PC-3 (cell line): ENCODE measurements at regions not wholly inside any gene's neighbourhood (a gene's known extent, or its start where the extent isn't known, plus 50 kb on each side); places are given as distances from the start of the nearest gene placed in this dataset.

ENCODE experiments used
- EZH2 ChIP-seq: fragments of 300-600 bp; sonication (generic); IDR thresholded peaks from one replicate; pipeline ENCODE4 v1.6.1; 2017; ENCODE audit warnings: antibody characterized with exemption, mild to moderate bottlenecking, low read length; ENCODE audit not compliant: unreplicated experiment
- EZH2phosphoT487 ChIP-seq: fragments of 300-600 bp; sonication (generic); IDR thresholded peaks from 2 replicates; pipeline ENCODE4 v1.6.1; 2018; ENCODE audit warnings: mild to moderate bottlenecking, antibody characterized with exemption, low read length, borderline replicate concordance
- TF ChIP-seq, protein P1 (sequence below): fragments of 300-600 bp; sonication (generic); conservative IDR thresholded peaks from 2 replicates; pipeline ENCODE4 v1.5.1; 2017; ENCODE audit warnings: antibody characterized with exemption, low read depth, mild to moderate bottlenecking, low read length

DNA sequence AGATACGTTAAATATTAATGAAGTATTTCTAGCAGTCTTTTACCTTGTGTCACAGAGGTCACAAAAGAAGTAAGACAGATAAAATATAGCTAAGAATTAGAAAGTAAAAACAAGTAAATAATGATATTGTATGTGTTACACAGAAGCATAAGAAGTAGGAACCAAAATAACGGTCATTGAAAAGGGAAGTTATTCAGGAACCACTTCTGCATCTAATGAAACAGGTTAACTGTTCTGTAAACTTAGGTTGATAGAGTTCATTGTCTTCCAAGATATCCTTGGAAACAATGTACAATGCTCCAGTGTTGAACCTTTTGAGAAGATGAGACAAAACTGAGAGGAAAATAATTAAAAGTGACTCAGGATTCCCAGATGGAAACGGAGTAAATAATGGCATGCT is 57.1 kb upstream of the CD302 start:
- TF ChIP-seq EZH2 (no peak), EZH2phosphoT487 (no peak)
- TF ChIP-seq, protein P1, sequence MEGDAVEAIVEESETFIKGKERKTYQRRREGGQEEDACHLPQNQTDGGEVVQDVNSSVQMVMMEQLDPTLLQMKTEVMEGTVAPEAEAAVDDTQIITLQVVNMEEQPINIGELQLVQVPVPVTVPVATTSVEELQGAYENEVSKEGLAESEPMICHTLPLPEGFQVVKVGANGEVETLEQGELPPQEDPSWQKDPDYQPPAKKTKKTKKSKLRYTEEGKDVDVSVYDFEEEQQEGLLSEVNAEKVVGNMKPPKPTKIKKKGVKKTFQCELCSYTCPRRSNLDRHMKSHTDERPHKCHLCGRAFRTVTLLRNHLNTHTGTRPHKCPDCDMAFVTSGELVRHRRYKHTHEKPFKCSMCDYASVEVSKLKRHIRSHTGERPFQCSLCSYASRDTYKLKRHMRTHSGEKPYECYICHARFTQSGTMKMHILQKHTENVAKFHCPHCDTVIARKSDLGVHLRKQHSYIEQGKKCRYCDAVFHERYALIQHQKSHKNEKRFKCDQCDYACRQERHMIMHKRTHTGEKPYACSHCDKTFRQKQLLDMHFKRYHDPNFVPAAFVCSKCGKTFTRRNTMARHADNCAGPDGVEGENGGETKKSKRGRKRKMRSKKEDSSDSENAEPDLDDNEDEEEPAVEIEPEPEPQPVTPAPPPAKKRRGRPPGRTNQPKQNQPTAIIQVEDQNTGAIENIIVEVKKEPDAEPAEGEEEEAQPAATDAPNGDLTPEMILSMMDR = no peak
